ENCODE measurements at regions not wholly inside any gene's neighbourhood (a gene's known extent, or its start where the extent isn't known, plus 50 kb on each side); places are given as distances from the start of the nearest gene placed in this dataset.

GRCh38 chr10:62972103-62972502 lies 155.9 kb upstream of the EGR2 start:
- no peak for TF ChIP-seq CTCF (IDR thresholded peaks at IDR 0.05; ENCODE audit: control insufficient read depth, extremely low read depth, insufficient read depth)
- DNase-seq (ENCODE audit: low read depth) = no peak
- H3K4me3 ChIP-seq (ENCODE audit: low read depth, low read length) = no peak overlapping the region

GRCh38 chr10:62964026-62964425 lies 147.9 kb upstream of the EGR2 start:
- no peak for DNase-seq (ENCODE audit: low read depth)
- no peak overlapping the region for H3K4me3 ChIP-seq (ENCODE audit: low read depth, low read length)

GRCh38 chr10:62961951-62962523 lies 145.9 kb upstream of the EGR2 start:
- DNase-seq (ENCODE audit: low read depth) = no peak
- no peak for TF ChIP-seq CTCF (IDR thresholded peaks at IDR 0.05; ENCODE audit: control insufficient read depth, extremely low read depth, insufficient read depth)
- H3K4me3 ChIP-seq (ENCODE audit: low read depth, low read length) = no peak overlapping the region

More at GRCh38 chr10:62964026-62964425, 147.9 kb upstream of the EGR2 start:
- TF ChIP-seq CTCF (IDR thresholded peaks at IDR 0.05; ENCODE audit: control insufficient read depth, extremely low read depth, insufficient read depth) = no peak

GRCh38 chr10:62960416-62960815 lies 144.2 kb upstream of the EGR2 start:
- no peak for DNase-seq (ENCODE audit: low read depth)
- H3K4me3 ChIP-seq (ENCODE audit: low read depth, low read length) = no peak overlapping the region
- no peak for TF ChIP-seq CTCF (IDR thresholded peaks at IDR 0.05; ENCODE audit: control insufficient read depth, extremely low read depth, insufficient read depth)

GRCh38 chr10:62959553-62959952 lies 143.4 kb upstream of the EGR2 start:
- H3K4me3 ChIP-seq (ENCODE audit: low read depth, low read length) = no peak overlapping the region
- TF ChIP-seq CTCF (IDR thresholded peaks at IDR 0.05; ENCODE audit: control insufficient read depth, extremely low read depth, insufficient read depth) = no peak
- no peak for DNase-seq (ENCODE audit: low read depth)

- no peak for TF ChIP-seq CTCF (IDR thresholded peaks at IDR 0.05; ENCODE audit: control insufficient read depth, extremely low read depth, insufficient read depth)
- no peak overlapping the region for H3K4me3 ChIP-seq (ENCODE audit: low read depth, low read length)
- DNase-seq (ENCODE audit: low read depth) = no peak
Measured at GRCh38 chr10:62958980-62959379, 142.8 kb upstream of the EGR2 start.

- TF ChIP-seq CTCF (IDR thresholded peaks at IDR 0.05; ENCODE audit: control insufficient read depth, extremely low read depth, insufficient read depth) = no peak
- H3K4me3 ChIP-seq (ENCODE audit: low read depth, low read length) = no peak overlapping the region
- DNase-seq (ENCODE audit: low read depth) = no peak
Measured at GRCh38 chr10:62946278-62946677, 130.1 kb upstream of the EGR2 start.
